SK-N-MC (cell line): ENCODE measurements at regions not wholly inside any gene's neighbourhood (a gene's known extent, or its start where the extent isn't known, plus 50 kb on each side); places are given as distances from the start of the nearest gene placed in this dataset.

Source experiments
- EZH2 ChIP-seq: fragments of 200-600 bp; sonication (generic); IDR thresholded peaks from one replicate; pipeline ENCODE4 v1.6.1; 2017; ENCODE audit warnings: antibody characterized with exemption
- FOXP2 ChIP-seq: optimal IDR thresholded peaks from 2 replicates; pipeline ENCODE3; 2011; ENCODE audit warnings: mild to moderate bottlenecking, moderate library complexity; ENCODE audit not compliant: insufficient read depth; ENCODE audit errors: extremely low read length, control extremely low read depth
- POLR2AphosphoS5 ChIP-seq: IDR thresholded peaks from 2 replicates; pipeline ENCODE4 v1.6.1; 2012; ENCODE audit warnings: mild to moderate bottlenecking, low read depth, low read length, borderline replicate concordance

- TF ChIP-seq POLR2AphosphoS5 (no peak), EZH2 (no peak), FOXP2 (no peak)
Measured at GRCh38 chr17:77712578-77712977, 245.9 kb upstream of the TNRC6C start.
